HG03060 (cell line): ENCODE measurements at regions not wholly inside any gene's neighbourhood (a gene's known extent, or its start where the extent isn't known, plus 50 kb on each side); places are given as distances from the start of the nearest gene placed in this dataset.

Experiments
- ATAC-seq: cut with Tn5 transposase; IDR thresholded peaks from one replicate; pipeline ENCODE4 v1.9.1; 2021; ENCODE audit warnings: low read depth, moderate number of reproducible peaks; ENCODE audit not compliant: unreplicated experiment

GRCh38 chr6:22008248-22008836 is 288.5 kb downstream of the PRL start:
- no peak for ATAC-seq

- no peak for ATAC-seq
Observed at GRCh38 chr6:22010102-22010501, 286.7 kb downstream of the PRL start.

GRCh38 chr6:22015216-22015615 is 281.6 kb downstream of the PRL start:
- no peak for ATAC-seq

- no peak for ATAC-seq
Observed at GRCh38 chr6:22015944-22016343, 280.9 kb downstream of the PRL start.

- no peak for ATAC-seq
Observed at GRCh38 chr6:22017272-22017671, 279.6 kb downstream of the PRL start.

- no peak for ATAC-seq
Observed at GRCh38 chr6:22017766-22018165, 279.1 kb downstream of the PRL start.

- ATAC-seq = no peak
Observed at GRCh38 chr6:22019857-22020256, 277.0 kb downstream of the PRL start.

- ATAC-seq = no peak
Observed at GRCh38 chr6:22020299-22021003, 276.4 kb downstream of the PRL start.

GRCh38 chr6:22021966-22022365 is 274.9 kb downstream of the PRL start:
- no peak for ATAC-seq

GRCh38 chr6:22023937-22024336 is 272.9 kb downstream of the PRL start:
- no peak for ATAC-seq

- no peak for ATAC-seq
Observed at GRCh38 chr6:22024973-22025467, 271.8 kb downstream of the PRL start.

GRCh38 chr6:22025468-22026163 is 271.2 kb downstream of the PRL start:
- peak; percentile 38 for ATAC-seq

GRCh38 chr6:22026164-22026678 is 270.6 kb downstream of the PRL start:
- ATAC-seq = no peak

GRCh38 chr6:22027040-22027725 is 269.7 kb downstream of the PRL start:
- ATAC-seq = no peak

- no peak for ATAC-seq
Observed at GRCh38 chr6:22028403-22029090, 268.3 kb downstream of the PRL start.

GRCh38 chr6:22029171-22029570 is 267.7 kb downstream of the PRL start:
- ATAC-seq = no peak

GRCh38 chr6:22030730-22031619 is 265.9 kb downstream of the PRL start:
- ATAC-seq = no peak

- no peak for ATAC-seq
Observed at GRCh38 chr6:22035690-22036089, 261.1 kb downstream of the PRL start.

GRCh38 chr6:22036275-22036674 is 260.6 kb downstream of the PRL start:
- no peak for ATAC-seq
